ENCODE measurements at regions not wholly inside any gene's neighbourhood (a gene's known extent, or its start where the extent isn't known, plus 50 kb on each side); places are given as distances from the start of the nearest gene placed in this dataset.

GRCh38 chr1:223016890-223017289 is 126.2 kb downstream of the TLR5 start:
- H3F3A ChIP-seq (ENCODE audit: low read depth) = no peaks in the 10 kb centered on the region
- H2AFZ ChIP-seq (ENCODE audit: low read length) = no peak overlapping the region
- no peak for TF ChIP-seq EZH2phosphoT487 (IDR thresholded peaks at IDR 0.05; ENCODE audit: borderline replicate concordance)
- TF ChIP-seq CTCF (conservative IDR thresholded peaks at IDR 0.05; ENCODE audit: low read length) = 0 out of 2 replicates have a peak, but pooled peaks have one; percentile 15
- no peak overlapping the region for H3K4me2 ChIP-seq (ENCODE audit: low read depth, low read length, poor library complexity, severe bottlenecking)
- no peaks in the 10 kb centered on the region for H3K36me3 ChIP-seq (ENCODE audit: insufficient read depth, low read length)
- no peak overlapping the region for H3K4me3 ChIP-seq (ENCODE audit: low read length, poor library complexity, severe bottlenecking)
- H3K9me3 ChIP-seq (ENCODE audit: insufficient read depth, low read depth, low read length) = no peaks in the 10 kb centered on the region
- H3K4me1 ChIP-seq (ENCODE audit: insufficient read depth, low read length, poor library complexity, severe bottlenecking) = no peaks in the 10 kb centered on the region
- H3K79me2 ChIP-seq (ENCODE audit: insufficient read depth, low read length) = no peaks in the 10 kb centered on the region
- no peaks in the 10 kb centered on the region for H3K27me3 ChIP-seq (ENCODE audit: insufficient read depth, low read length, poor library complexity, severe bottlenecking)
- H3K9ac ChIP-seq (ENCODE audit: low read depth, low read length, poor library complexity, severe bottlenecking) = no peak overlapping the region
- no peaks in the 10 kb centered on the region for H3K9me2 ChIP-seq (replicated peaks; ENCODE audit: low read depth, low read length)
- H4K20me1 ChIP-seq (ENCODE audit: insufficient read depth, low read length, poor library complexity, severe bottlenecking) = no peaks in the 10 kb centered on the region

- H3K9ac ChIP-seq (ENCODE audit: low read depth, low read length, poor library complexity, severe bottlenecking) = no peak overlapping the region
- H3F3A ChIP-seq (ENCODE audit: low read depth) = no peaks in the 10 kb centered on the region
- H2AFZ ChIP-seq (ENCODE audit: low read length) = no peak overlapping the region
- H3K27me3 ChIP-seq (ENCODE audit: insufficient read depth, low read length, poor library complexity, severe bottlenecking) = no peaks in the 10 kb centered on the region
- no peak overlapping the region for H3K4me3 ChIP-seq (ENCODE audit: low read length, poor library complexity, severe bottlenecking)
- H3K36me3 ChIP-seq (ENCODE audit: insufficient read depth, low read length) = no peaks in the 10 kb centered on the region
- H3K79me2 ChIP-seq (ENCODE audit: insufficient read depth, low read length) = no peaks in the 10 kb centered on the region
- H3K9me3 ChIP-seq (ENCODE audit: insufficient read depth, low read depth, low read length) = no peaks in the 10 kb centered on the region
- no peaks in the 10 kb centered on the region for H3K4me1 ChIP-seq (ENCODE audit: insufficient read depth, low read length, poor library complexity, severe bottlenecking)
- no peak for TF ChIP-seq CTCF (conservative IDR thresholded peaks at IDR 0.05; ENCODE audit: low read length)
- TF ChIP-seq EZH2phosphoT487 (IDR thresholded peaks at IDR 0.05; ENCODE audit: borderline replicate concordance) = no peak
- no peak overlapping the region for H3K4me2 ChIP-seq (ENCODE audit: low read depth, low read length, poor library complexity, severe bottlenecking)
- no peaks in the 10 kb centered on the region for H3K9me2 ChIP-seq (replicated peaks; ENCODE audit: low read depth, low read length)
- no peaks in the 10 kb centered on the region for H4K20me1 ChIP-seq (ENCODE audit: insufficient read depth, low read length, poor library complexity, severe bottlenecking)
These were observed 125.8 kb downstream of the TLR5 start for GRCh38 chr1:223017291-223017690.

DNA sequence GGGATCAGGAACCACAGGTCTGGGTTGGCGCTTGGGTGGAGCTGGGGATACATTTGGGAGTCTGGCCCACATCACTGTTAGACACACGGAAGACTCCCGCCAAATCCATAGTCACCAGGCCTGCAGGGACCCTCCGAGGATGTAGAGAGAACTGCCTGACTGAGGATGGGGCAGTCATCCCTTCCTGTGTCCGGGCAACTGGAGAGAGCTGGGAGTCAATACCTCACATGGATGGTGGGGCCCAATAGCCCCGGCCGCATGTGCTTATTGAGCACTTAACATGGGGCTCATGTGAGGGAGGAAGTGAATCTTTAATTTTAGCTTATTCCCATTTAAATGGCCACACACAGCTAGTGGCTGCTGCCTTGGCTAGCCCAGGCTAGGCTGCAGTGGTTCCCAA is 124.5 kb downstream of the TLR5 start:
- H3K36me3 ChIP-seq (ENCODE audit: insufficient read depth, low read length) = no peaks in the 10 kb centered on the region
- no peak overlapping the region for H3K4me2 ChIP-seq (ENCODE audit: low read depth, low read length, poor library complexity, severe bottlenecking)
- H2AFZ ChIP-seq (ENCODE audit: low read length) = no peak overlapping the region
- H3K4me3 ChIP-seq (ENCODE audit: low read length, poor library complexity, severe bottlenecking) = no peak overlapping the region
- no peak for TF ChIP-seq EZH2phosphoT487 (IDR thresholded peaks at IDR 0.05; ENCODE audit: borderline replicate concordance)
- no peak for TF ChIP-seq CTCF (conservative IDR thresholded peaks at IDR 0.05; ENCODE audit: low read length)
- no peaks in the 10 kb centered on the region for H3K4me1 ChIP-seq (ENCODE audit: insufficient read depth, low read length, poor library complexity, severe bottlenecking)
- no peaks in the 10 kb centered on the region for H3K9me3 ChIP-seq (ENCODE audit: insufficient read depth, low read depth, low read length)
- no peaks in the 10 kb centered on the region for H3K79me2 ChIP-seq (ENCODE audit: insufficient read depth, low read length)
- H3F3A ChIP-seq (ENCODE audit: low read depth) = no peaks in the 10 kb centered on the region
- H3K9me2 ChIP-seq (replicated peaks; ENCODE audit: low read depth, low read length) = no peaks in the 10 kb centered on the region
- no peak overlapping the region for H3K9ac ChIP-seq (ENCODE audit: low read depth, low read length, poor library complexity, severe bottlenecking)
- no peaks in the 10 kb centered on the region for H4K20me1 ChIP-seq (ENCODE audit: insufficient read depth, low read length, poor library complexity, severe bottlenecking)
- no peaks in the 10 kb centered on the region for H3K27me3 ChIP-seq (ENCODE audit: insufficient read depth, low read length, poor library complexity, severe bottlenecking)

All from Loucy (cell line).